Dermis microvascular lymphatic vessel endothelial cell (primary cell): ENCODE measurements at regions not wholly inside any gene's neighbourhood (a gene's known extent, or its start where the extent isn't known, plus 50 kb on each side); places are given as distances from the start of the nearest gene placed in this dataset.

Source experiments
- DNase-seq, 2 donors: peaks; one replicate each; pipeline versions ENCODE4 v3.0.0 to v3.0.0-alpha.2; 2010; ENCODE audit warnings: low read depth in 2 of 2

DNA sequence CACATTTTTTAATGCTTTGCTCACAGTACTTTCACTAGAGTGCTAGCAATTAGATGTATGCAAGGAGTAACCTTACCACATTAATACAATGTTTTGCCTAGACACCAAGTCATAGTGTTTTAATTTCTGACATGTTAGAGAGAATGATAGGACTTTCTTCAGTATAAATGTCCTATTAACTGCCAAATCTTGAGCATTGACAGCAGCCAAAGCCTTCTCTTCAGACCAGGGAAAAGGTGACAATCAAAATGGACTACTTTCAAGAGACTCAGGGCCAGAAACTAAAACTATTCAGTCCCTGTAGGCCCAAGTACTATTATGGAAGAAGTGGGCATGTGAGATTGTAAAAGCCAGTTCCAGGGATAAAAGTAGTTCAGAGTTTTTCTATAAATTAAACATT, 201.4 kb upstream of the PCDH15 start:
- DNase-seq: no peak

DNA sequence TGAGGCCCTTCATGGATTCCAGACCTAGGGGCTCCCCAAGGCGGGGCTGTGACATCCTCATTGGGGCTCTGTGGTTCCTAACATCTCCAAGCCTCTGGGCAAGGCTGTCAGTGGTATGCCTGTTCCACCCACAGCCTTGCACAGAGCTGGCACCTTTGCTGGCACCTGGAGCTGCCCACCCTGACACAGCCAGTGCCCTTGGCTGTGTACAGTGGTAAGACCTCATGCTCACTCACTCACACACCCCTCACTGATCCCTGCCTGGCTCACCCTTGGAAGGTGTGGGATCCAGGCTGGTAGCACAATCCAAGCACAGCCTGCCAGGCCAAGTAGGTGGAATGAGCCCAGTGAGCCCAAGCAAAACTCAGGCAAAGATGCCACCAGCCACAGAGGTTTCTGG, 200.4 kb upstream of the PCDH15 start:
- DNase-seq: no peak

DNA sequence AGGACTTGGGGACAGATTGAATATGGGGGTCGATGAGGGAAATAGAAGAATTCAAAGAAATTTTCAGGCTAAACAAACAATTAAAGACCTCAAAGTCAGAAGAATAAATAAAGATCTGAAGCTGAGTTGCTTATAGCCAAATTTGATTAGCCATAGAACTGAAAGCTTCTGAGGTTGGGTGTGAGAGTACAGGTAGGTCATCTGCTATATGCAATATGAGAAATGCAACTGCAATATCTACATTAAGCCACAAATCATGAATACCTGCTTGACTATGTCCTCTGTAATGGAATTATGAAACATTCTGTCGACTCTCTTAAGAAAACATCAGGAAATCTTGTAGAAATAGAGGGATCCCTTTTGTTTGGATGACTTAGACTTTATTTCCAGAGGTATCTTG, 192.1 kb upstream of the PCDH15 start:
- no peak for DNase-seq

DNA sequence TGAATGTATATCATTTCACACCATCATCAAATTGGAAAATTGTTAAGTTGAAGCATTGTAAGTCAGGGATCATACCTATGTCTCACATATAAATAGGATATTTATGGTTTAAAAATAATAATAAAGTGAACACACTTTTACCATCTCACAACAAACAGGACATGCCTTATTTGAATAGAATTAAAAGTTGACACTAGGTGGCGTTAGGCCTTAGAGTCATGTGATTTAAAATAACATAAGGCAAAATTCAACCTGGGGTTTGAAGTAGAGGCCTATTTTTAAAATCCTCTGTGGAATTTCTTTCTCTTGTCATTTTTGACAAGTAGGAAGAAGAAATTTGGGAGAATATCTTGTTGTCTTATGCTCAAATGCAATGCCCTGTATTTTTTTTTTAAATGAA, 184.7 kb upstream of the PCDH15 start:
- peak in 1 of 2 donors; percentile 1 for DNase-seq

DNA sequence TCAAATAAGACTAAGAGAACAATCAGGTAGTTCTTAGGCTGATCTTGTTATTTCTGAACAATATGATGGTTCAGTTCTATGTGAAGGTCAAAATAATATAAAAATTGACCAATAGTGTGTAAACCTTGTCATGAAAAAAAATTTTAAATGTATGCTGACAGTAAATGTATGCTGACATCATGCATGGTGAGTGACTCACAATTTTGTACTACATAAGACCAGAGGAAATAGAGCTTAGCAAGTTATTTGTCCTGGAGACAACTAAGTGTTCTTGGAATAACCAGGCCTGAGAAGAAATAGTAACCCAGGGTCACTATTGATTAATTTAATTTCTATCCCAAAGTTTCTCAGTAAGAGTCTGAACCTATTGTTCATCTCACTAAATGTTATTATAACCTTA, 182.2 kb upstream of the PCDH15 start:
- DNase-seq: no peak

DNA sequence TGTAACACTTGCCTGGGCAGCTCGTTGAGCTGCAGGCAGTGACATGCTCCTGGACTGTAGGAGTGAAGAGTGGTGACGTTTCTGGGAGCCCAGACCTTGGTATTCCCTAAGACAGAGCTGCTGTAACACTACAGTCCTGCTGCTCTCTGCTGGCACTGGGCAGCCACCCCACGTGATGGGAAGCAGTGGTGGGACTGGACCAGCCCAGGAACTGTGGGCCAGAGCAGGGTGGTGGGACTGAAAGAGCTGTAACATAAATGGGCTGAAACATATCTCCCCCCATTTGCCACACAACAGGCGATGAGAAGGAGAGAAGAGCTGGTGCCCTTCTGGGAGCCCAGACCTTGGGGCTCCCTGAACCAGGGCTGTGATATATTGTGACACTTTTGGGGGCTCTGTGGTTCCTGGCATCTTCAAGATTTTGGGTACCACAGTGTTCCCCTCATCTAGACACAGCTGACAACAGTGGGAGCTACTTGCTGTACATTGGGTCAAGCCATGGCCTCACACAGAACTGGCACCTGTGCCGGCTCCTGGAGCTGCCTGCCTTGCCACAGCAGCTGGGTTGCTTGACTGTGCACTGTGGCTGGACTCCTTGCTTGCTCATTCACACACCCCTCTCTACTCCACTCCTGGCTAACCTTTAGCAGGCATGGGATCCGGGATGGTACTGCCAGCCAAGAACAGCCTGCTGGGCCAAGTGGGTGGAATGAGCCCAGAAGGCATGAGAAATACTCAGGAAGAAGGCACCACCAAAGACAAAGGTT, 161.3 kb upstream of the PCDH15 start:
- no peak for DNase-seq

DNA sequence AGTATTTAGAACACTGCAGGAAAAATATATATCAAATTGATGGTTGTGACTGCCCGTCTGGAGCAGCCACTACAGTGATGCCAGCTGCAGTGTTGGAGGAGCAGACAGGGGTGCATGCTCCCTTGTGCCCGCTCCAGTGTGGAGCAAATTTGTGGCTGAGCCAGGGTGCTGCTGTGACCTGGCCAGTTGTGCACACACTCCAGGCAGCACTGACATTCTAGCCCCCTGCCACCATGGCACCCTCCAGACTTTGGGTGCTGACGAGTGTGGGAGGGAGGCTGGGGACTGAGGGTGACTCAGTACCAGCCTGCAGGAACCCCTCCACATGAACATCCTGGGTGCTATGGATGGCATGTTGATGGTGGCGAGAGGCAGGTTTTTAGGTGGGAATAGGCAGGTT, 160.0 kb upstream of the PCDH15 start:
- no peak for DNase-seq

DNA sequence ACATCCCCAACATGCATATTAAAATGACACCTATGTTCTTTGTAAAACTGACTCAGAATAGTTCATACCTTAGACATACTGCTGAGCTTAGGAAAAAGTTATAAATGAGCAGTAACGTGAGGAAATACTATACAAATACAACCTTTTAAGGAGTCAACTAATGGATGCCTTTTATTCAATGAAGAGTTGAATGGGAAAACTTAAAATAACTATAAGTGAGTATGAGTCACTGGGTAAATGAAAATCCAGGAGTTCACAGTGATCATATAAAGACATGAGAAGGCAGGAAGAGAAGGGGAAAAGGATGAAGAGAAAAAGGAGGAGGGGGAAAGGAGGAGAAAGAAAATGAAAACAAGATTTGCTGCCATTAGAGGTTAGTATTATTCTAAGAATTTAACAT, 157.8 kb upstream of the PCDH15 start:
- no peak for DNase-seq

DNA sequence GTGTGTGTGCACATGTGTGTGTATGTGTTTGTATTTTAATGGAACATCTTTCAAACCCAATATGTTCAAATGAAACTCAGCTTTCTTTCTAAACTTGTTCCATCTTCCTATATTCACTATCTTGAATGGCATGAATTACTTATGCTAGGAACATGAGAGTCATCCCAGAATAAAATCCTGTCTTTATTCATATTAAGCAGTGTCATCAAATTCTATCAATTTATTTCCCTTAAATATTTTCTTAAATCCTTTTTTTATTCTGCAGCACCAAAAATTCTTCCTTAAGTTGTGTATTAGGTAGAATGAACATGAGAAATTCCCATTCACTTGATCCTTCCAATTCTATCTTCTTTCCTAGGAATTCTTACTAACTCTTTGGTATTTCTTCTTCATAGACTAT, 146.6 kb upstream of the PCDH15 start:
- no peak for DNase-seq

DNA sequence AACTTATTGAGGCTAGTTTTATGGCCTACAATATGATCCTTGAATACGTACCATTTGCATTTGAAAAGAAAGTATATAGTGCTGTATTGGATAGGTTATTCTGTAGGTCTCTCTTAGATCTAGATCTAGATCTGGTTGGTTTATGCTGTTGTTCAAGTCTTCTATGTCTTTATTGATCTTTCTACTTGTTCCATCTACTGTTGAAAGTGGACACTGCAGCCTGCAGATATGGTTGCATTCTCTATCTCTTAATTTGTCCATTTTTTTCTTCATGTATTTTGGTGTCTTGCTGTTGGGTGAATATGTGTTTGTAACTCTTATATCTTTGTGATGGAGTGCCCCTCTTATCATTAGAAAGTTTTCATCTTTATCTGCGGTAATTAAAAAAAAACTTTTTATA, 139.4 kb upstream of the PCDH15 start:
- no peak for DNase-seq

DNA sequence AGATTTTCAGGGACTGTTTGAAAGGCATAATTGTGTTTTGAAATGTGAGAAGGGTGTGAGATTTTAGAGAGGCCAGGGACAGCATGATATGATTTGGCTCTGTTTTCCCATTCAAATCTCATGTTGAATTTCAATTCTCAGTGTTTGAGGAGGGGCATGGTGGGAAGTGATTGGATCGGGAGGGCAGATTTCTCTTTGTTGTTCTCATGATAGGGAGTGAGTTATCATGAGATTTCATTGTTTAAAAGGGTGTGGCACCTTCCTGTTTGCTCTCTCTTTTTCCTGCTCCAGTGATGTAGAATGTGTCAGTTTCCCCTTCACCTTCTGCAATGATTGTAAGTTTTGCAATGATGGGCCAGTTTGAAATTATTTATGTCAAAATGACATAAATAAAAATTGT, 113.0 kb upstream of the PCDH15 start:
- no peak for DNase-seq

DNA sequence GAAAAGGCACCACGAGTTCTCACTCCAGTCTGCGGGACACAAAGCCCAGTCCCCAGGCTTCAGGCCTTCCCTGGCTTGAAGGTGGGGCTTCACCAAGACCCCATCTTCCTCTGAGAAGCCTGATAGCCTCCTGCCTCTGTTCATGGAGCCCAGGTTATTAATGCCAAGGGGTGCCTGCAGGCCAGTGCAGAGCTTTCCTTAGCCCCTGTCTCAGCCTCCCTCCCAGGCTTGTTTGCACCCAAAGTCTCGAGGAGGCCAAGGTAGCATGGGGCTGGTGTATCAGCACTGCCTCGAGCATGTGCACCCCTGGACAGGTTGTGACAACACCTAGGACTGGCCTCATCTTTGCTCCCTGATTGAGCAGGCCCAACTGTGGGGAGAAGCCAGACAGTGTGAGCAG, 108.1 kb upstream of the PCDH15 start:
- DNase-seq: no peak

DNA sequence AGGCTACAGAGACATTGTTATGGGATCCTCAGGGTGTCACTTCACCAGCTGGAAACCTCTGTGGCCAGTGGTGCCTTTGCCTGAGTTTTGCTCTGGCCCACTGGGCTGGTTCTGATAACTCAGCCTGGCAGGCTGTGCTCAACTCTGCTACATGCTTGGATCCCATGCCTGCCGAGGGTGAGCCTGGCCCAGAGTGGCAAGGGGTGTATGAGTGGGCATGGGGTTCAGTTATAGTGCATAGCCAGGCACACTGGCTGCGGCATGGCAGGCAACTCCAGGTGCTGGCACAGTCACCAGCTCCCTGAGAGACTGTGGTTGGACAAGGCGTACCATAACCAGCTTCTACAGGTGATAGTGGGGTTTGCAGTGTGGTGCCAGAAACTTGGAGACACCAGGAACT, 107.0 kb upstream of the PCDH15 start:
- no peak for DNase-seq

DNA sequence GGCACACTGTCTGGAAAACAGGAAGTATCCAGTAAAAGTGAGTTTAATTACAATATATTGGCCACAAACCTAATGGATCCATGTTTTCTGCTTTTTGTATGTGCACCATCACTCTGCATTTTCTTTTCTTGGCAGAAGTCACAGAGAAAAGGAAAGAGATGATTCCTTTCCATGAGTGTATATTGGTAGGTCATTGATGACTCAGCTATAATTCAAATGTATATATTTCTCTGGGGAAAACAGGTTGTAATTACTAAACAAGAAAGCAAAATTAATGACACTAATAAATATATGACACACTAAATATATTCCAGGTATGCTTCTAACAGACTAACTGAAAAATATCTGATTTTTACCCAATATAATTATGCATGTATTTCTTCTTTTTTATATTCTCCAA, 105.9 kb upstream of the PCDH15 start:
- no peak for DNase-seq

DNA sequence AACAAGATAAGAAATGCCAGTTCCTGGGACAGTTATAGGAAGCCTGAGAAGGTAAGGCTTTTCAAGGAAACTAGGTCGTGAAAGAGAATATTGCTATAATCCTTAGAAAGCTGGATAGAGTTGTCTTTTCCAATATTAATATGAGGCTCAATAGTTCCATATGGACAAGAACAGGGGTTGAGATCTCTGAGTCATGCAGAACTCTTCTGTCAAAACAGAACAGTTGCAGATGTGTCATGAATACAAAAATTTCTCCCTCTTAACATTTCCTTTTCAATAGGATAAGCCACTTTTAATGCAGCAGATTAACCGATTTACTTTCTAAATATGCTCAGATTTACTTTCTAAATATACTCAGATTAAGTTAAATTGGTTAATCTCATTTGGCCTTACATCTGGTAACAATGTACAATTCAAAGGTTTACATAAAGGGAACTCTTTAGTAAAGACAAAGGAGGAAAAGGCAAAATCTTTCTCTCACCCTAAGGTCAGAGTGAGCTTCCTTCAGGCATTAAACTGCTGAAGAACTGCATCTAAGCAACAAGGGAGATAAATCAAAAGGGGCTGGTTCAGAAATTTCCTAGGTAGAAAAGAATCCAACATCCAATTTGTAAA, 104.7 kb upstream of the PCDH15 start:
- DNase-seq: no peak

DNA sequence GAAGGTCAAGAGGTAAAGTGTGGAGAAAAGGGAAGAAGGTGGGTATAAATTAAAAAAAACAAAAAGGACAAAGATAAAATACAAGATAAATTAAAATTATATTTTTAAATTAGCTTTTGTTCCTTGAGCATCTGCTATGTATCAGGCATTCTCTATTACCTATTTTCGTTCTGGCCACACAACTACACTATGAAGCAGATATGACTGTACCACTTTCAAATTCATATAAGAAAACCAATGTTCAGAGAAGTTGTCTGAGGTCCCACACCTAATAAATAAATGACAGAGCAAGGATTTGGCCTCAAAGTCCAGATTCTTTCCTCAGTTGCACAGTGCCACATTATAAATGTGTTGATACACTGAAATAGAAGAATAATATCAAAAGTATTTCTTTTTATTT, 103.8 kb upstream of the PCDH15 start:
- no peak for DNase-seq

DNA sequence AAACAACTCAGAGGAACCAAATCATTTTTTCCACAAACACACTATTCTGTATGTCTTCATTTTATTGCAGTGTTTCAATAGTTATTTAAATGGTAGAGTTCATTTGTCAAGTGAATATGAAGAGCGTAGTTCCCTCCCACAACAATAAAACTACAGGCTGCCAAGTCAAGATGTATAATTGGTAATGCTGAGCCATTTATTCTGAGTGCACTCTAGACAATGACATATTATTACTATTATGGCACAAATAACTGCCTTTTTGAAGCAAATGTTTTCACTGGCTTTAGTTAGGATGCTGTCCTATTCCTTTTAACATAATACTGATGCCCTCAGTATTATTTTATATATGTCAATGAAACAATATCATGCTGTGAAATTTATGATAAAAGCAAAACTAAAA, 102.7 kb upstream of the PCDH15 start:
- DNase-seq: no peak

DNA sequence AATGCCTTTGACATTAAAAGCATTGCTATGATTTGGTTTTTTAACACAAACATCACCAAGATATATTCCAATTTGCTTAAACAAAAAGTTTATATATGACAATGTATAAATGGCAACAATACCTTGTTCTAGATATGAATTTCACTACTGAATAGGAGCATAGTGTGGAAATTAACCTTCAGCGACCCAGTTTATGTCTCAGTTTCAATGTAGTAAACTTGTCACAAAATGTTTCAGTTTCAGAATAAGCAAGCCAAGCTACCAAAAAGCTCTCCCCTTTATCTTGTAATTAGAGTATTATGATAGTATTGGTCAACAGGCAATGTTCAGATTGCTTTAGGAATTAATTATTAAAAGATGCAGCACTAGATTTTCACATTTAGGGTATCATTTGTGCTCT, 99.6 kb upstream of the PCDH15 start:
- DNase-seq: no peak

DNA sequence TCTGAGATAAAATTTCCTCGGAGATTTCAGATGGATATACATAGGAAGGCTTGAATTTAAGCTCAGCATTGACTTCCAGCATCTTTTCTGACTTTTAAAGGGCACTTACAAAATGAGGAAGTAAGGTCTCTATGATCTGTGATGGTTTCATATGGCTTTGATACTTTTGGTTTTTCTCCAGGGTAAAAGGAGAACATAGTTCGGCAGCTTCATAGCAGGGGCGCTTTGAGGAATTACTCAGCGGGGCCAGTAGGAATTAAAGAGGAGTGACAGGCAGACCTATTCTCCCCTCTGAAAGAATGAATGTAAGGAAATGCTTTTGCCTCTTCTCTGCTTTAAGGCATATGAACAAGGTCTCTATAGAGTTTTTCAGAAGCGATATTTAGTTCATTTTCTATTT, 80.0 kb upstream of the PCDH15 start:
- no peak for DNase-seq

DNA sequence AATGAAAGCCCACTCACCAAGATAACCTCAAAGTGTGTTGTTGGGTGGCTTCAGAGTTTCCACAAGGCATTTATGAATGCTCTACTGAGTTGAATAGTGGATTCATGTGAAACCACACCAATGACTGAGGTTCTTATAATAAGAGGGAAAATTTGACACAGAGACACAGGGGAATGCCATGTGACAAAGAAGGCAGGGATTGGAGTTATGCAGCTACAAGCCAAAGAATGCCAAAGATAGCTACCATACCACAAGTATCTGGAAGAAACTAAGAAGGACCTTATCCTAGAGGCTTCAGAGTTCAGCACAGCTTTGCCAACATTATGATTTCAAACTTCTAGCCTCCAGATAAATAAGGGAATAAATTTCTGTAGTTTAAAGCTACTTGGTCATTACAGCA, 68.0 kb upstream of the PCDH15 start:
- no peak for DNase-seq

DNA sequence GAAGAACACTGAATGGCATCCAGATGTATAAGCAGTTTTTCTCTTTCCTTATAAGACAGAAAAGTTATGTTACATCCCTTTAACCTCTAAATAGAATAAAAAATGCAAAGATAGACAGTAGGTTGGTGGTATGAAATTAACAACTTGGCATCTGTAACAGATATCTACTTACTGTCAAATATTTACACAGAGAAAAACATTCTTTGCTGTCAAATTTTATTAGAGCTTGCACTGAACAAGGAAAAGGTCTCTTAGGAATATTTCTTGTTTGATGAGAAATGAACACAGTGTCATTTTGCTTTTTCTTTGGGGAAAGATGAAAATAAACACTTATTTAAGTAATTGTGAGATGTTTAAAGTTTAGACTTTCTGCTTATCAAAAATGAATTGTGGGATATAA, 65.6 kb upstream of the PCDH15 start:
- no peak for DNase-seq

DNA sequence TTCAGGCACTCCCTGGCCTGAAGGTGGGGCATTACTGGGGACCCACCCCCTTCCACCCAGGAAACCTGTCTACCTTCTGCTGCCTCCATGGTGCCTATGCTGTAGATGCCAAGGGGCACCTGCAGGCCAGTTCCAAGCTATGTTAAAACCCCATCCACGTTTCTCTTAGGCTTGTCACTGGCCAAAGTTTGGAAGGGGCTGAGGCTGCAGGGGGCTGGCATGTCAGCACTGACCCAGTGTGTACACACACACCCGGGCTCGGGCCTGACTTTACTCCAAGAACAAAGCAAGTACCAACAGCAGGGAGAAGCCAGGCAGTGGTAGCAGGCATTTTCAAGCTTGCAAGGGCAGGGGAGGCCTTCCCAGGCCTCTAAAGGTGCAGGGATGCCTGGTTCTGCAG, 53.8 kb upstream of the PCDH15 start:
- no peak for DNase-seq

DNA sequence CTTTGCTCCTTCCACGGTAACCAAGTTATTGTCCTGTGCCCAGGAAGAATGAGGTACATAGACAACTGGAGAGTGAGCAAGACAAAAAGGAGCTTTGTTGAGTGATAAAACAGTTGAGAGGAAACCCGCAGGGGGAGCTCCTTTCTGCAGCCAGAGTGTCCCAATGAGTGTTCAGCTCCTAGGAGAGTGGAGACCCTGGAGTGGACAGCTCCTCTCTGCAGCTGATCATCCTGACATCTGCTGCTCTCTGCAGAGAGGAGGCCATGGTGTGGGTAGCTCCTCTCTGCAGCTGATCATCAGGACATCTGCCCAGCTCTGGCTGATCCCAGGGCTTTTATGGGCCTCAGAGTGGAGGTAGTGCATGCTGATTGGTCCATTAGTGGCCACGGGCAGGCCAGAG, 53.4 kb upstream of the PCDH15 start:
- DNase-seq: no peak

DNA sequence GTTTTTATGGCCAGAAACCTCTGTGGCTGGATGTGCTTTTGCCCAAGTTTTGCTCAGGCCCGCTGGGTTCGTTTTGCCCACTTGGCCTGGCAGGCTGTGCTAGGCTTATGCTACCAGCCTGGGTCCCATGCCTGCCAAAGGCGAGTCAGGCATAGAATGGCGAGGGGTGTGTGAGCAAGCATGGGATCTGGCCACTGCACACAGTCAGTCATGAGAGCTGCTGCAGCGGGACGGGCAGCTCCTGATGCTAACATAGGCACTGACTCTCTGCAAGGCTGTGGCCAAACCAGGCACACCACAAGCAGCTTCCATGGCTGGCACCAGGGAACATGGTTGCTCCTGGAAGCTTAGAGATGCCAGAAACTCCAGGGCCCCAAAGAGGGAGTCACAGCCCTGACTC, 52.9 kb upstream of the PCDH15 start:
- DNase-seq: no peak
